Endothelial cell of umbilical vein (primary cell): ENCODE measurements at regions not wholly inside any gene's neighbourhood (a gene's known extent, or its start where the extent isn't known, plus 50 kb on each side); places are given as distances from the start of the nearest gene placed in this dataset.

Experiments used
- BruUV-seq: library from RNA; stranded (reverse); fragments of 400-500 nt; replicated peaks from 2 replicates; lab custom pipeline; 2021; lab: Mats Ljungman, UMichigan
- CTCF ChIA-PET: fragments of 300-600, 350-600 bp; sonication (Branson Sonifier 250); formaldehyde crosslinking; loops from one replicate; lab custom pipeline; 2021; ENCODE audit warnings: antibody characterized with exemption, inconsistent platforms; lab: Charles Lee
- POLR2A ChIA-PET: fragments of 300-600, 350-600 bp; sonication (Branson Sonifier 250); formaldehyde crosslinking; loops from one replicate; lab custom pipeline; 2021; ENCODE audit warnings: antibody characterized with exemption, inconsistent platforms; lab: Charles Lee
- DNase-seq: peaks from one replicate; pipeline ENCODE4 v3.0.0-alpha.2; 2011; ENCODE audit warnings: low read depth, low spot score
- FAIRE-seq: peaks from 2 replicates; lab custom pipeline; 2011; peaks lifted over from hg19 to GRCh38; lab: Jason Lieb, UNC
- H2AFZ ChIP-seq: 2 replicates; pipeline ENCODE4 v1.6.0; 2012; ENCODE audit warnings: low read depth, low read length, control low read depth, inconsistent platforms
- H3K27ac ChIP-seq: 2 replicates; pipeline ENCODE4 v1.5.1; 2011; ENCODE audit warnings: low read depth, mild to moderate bottlenecking, control low read depth, low read length, moderate library complexity; ENCODE audit not compliant: insufficient read depth
- H3K27me3 ChIP-seq, 2 experiments: 2 replicates each; pipeline versions ENCODE4 v1.6.0 to v1.6.1; 2011; ENCODE audit warnings: low read length in 2 of 2, mixed read lengths in 1 of 2; ENCODE audit not compliant: control insufficient read depth in 2 of 2, insufficient read depth in 2 of 2
- H3K36me3 ChIP-seq, 2 experiments: 2 replicates in 1 of 2; 3 replicates in 1 of 2; pipeline ENCODE4 v1.5.1; 2011; ENCODE audit warnings: low read length in 2 of 2, mild to moderate bottlenecking in 1 of 2, moderate library complexity in 1 of 2; ENCODE audit not compliant: control insufficient read depth in 2 of 2, insufficient read depth in 2 of 2; ENCODE audit errors: extremely low read depth in 1 of 2
- H3K4me1 ChIP-seq: 3 replicates; pipeline ENCODE4 v1.5.1; 2011; ENCODE audit warnings: mild to moderate bottlenecking, low read length; ENCODE audit not compliant: control insufficient read depth, insufficient read depth; ENCODE audit errors: extremely low read depth
- H3K4me2 ChIP-seq: 2 replicates; pipeline ENCODE4 v1.6.1; 2011; ENCODE audit warnings: low read length, control low read depth, mixed read lengths; ENCODE audit not compliant: insufficient read depth
- H3K4me3 ChIP-seq, 3 experiments: fragments of 200-600 bp in 1 of 3; sonication (generic), shearing (Covaris generic) in 1 of 3; replicated peaks in 1 of 3; 2 replicates each; pipeline ENCODE4 v1.5.1; 2011 to 2016; ENCODE audit warnings: control low read depth in 3 of 3, low read length in 3 of 3, mild to moderate bottlenecking in 2 of 3, inconsistent platforms in 1 of 3, low read depth in 1 of 3, moderate library complexity in 1 of 3; ENCODE audit not compliant: insufficient read depth in 1 of 3
- H3K79me2 ChIP-seq: 2 replicates; pipeline ENCODE4 v1.6.0; 2012; ENCODE audit warnings: low read length, inconsistent platforms; ENCODE audit not compliant: control insufficient read depth, insufficient read depth
- H3K9ac ChIP-seq: replicated peaks from 2 replicates; pipeline ENCODE3; 2011; ENCODE audit warnings: low read length, control low read depth; ENCODE audit not compliant: insufficient read depth; ENCODE audit errors: extremely low read depth
- H3K9me1 ChIP-seq: replicated peaks from 3 replicates; pipeline ENCODE4 v1.6.0; 2011; ENCODE audit warnings: mild to moderate bottlenecking, low read length; ENCODE audit not compliant: control insufficient read depth, insufficient read depth; ENCODE audit errors: extremely low read depth
- H3K9me3 ChIP-seq: replicated peaks from 2 replicates; pipeline ENCODE4 v1.5.1; 2012; ENCODE audit warnings: low read length, inconsistent platforms; ENCODE audit not compliant: control insufficient read depth, insufficient read depth
- H4K20me1 ChIP-seq: replicated peaks from 2 replicates; pipeline ENCODE3; 2011; ENCODE audit warnings: mild to moderate bottlenecking, low read length; ENCODE audit not compliant: control insufficient read depth, insufficient read depth; ENCODE audit errors: extremely low read depth
- CTCF ChIP-seq, 2 donors: IDR thresholded peaks; 1 replicate in 1 of 2; 2 replicates in 1 of 2; pipeline ENCODE4 v1.5.1; 2011; ENCODE audit warnings: low read length in 2 of 2, mild to moderate bottlenecking in 2 of 2, moderate library complexity in 2 of 2, control low read depth in 1 of 2, inconsistent platforms in 1 of 2, low read depth in 1 of 2; ENCODE audit not compliant: insufficient read depth in 1 of 2; ENCODE audit errors: extremely low read depth in 1 of 2
- EZH2 ChIP-seq: IDR thresholded peaks from 2 replicates; pipeline ENCODE4 v1.6.1; 2012; ENCODE audit warnings: borderline replicate concordance, low read depth, mild to moderate bottlenecking, moderate library complexity, low read length, inconsistent platforms; ENCODE audit not compliant: severe bottlenecking
- FOS ChIP-seq: IDR thresholded peaks from 2 replicates; pipeline ENCODE4 v1.6.1; 2011; ENCODE audit warnings: mild to moderate bottlenecking, low read length, moderate library complexity, borderline replicate concordance; ENCODE audit not compliant: insufficient read depth
- GATA2 ChIP-seq: IDR thresholded peaks from 2 replicates; pipeline ENCODE4 v1.7.0; 2011; ENCODE audit warnings: low read depth, mild to moderate bottlenecking, moderate library complexity, mixed read lengths, low read length; ENCODE audit not compliant: insufficient read length, insufficient read depth
- JUN ChIP-seq: IDR thresholded peaks from 2 replicates; pipeline ENCODE4 v1.6.1; 2011; ENCODE audit warnings: borderline replicate concordance, low read depth; ENCODE audit not compliant: insufficient read length, insufficient read depth
- MAX ChIP-seq: IDR thresholded peaks from 2 replicates; pipeline ENCODE4 v1.6.1; 2011; ENCODE audit not compliant: insufficient read depth, insufficient read length
- MYC ChIP-seq: IDR thresholded peaks from one replicate; pipeline ENCODE4 v1.6.1; 2011; ENCODE audit warnings: mild to moderate bottlenecking, low read depth, low read length
- POLR2A ChIP-seq: IDR thresholded peaks from 2 replicates; pipeline ENCODE4 v1.6.1; 2012; ENCODE audit warnings: low read depth, mild to moderate bottlenecking, control low read depth, low read length
- POLR2AphosphoS5 ChIP-seq: IDR thresholded peaks from 2 replicates; pipeline ENCODE4 v1.6.1; 2012; ENCODE audit warnings: low read depth, mild to moderate bottlenecking, control low read depth, low read length, moderate library complexity; ENCODE audit not compliant: insufficient read depth
- dilution Hi-C: fragments of 300-500 bp; cut with MboI; formaldehyde crosslinking; loops from one replicate; pipeline ENCODE4 v1.15.0; 2019; ENCODE audit warnings: low sequenced_read_pairs; ENCODE audit not compliant: extremely low pct_ligation_motif_present
- intact Hi-C: fragments of 100-400 bp; cut with micrococcal nuclease; formaldehyde crosslinking; loops from one replicate; pipeline ENCODE4 v1.10.0; 2022

GRCh38 chrX:42414057-42414456, 363.9 kb downstream of the PPP1R2C start:
- H3K27me3 ChIP-seq = no peaks in the 10 kb centered on the region
- H4K20me1 ChIP-seq = no peaks in the 10 kb centered on the region
- no peak overlapping the region for H3K9ac ChIP-seq
- FAIRE-seq (no peak), DNase-seq (no peak)
- no TSS peak for BruUV-seq
- CTCF ChIA-PET = no interaction called here
- no peak overlapping the region for H3K4me3 ChIP-seq
- no peaks in the 10 kb centered on the region for H3K9me3 ChIP-seq
- intact Hi-C loops (no loop called here), dilution Hi-C loops (no loop called here)
- no peaks in the 10 kb centered on the region for H3K79me2 ChIP-seq
- POLR2A ChIA-PET = no interaction called here
- H3K4me1 ChIP-seq = no peaks in the 10 kb centered on the region
- H3K27ac ChIP-seq = no peak overlapping the region
- H2AFZ ChIP-seq = no peak overlapping the region
- no peak for TF ChIP-seq FOS
- TF ChIP-seq POLR2A = no peak
- no peak for TF ChIP-seq MYC
- TF ChIP-seq MAX = no peak
- no peak for TF ChIP-seq JUN
- no peak for TF ChIP-seq POLR2AphosphoS5
- TF ChIP-seq GATA2 = no peak
- no peak for TF ChIP-seq CTCF (IDR thresholded peaks at IDR 0.05; ENCODE audit: extremely low read depth in 1 of 2, insufficient read depth in 1 of 2, low read depth in 1 of 2, low read length in 2 of 2)
- no peak for TF ChIP-seq EZH2
- no peak overlapping the region for H3K4me2 ChIP-seq
- no peaks in the 10 kb centered on the region for H3K9me1 ChIP-seq
- H3K36me3 ChIP-seq = no peaks in the 10 kb centered on the region
